Left lung (tissue), 4 donors: ENCODE measurements at regions not wholly inside any gene's neighbourhood (a gene's known extent, or its start where the extent isn't known, plus 50 kb on each side); places are given as distances from the start of the nearest gene placed in this dataset.

ENCODE experiments used
- ATAC-seq: fragments of 200-7000 bp; cut with Tn5 transposase; one replicate; pipeline ENCODE4 v1.9.1; 2020; ENCODE audit warnings: moderate library complexity
- DNase-seq, 4 donors: peaks; one replicate each; pipeline ENCODE4 v3.0.0-alpha.2; 2013 to 2020
- H3K27ac ChIP-seq, 2 donors: fragments of 200-600 bp; sonication (generic) in 1 of 2; one replicate each; pipeline versions ENCODE4 v1.5.0 to v1.8.0; 2020 to 2021
- H3K27me3 ChIP-seq, 2 donors: fragments of 200-600 bp; sonication (generic) in 1 of 2; one replicate each; pipeline versions ENCODE4 v1.5.0 to v1.8.0; 2020 to 2021
- H3K36me3 ChIP-seq, 2 donors: fragments of 200-600 bp; sonication (generic) in 1 of 2; one replicate each; pipeline versions ENCODE4 v1.5.0 to v1.8.0; 2020 to 2021
- H3K4me1 ChIP-seq, 2 donors: fragments of 200-600 bp; one replicate each; pipeline ENCODE4 v1.8.0; 2021
- H3K4me3 ChIP-seq, 2 donors: fragments of 200-600 bp; sonication (generic) in 1 of 2; one replicate each; pipeline versions ENCODE4 v1.5.0 to v1.8.0; 2020 to 2021; ENCODE audit warnings: mild to moderate bottlenecking in 1 of 2
- H3K9me3 ChIP-seq, 2 donors: fragments of 200-600 bp; sonication (generic) in 1 of 2; one replicate each; pipeline versions ENCODE4 v1.5.0 to v1.8.0; 2020 to 2021
- CTCF ChIP-seq, 2 donors: fragments of 200-600 bp; sonication (generic) in 1 of 2; IDR thresholded peaks; one replicate each; pipeline versions ENCODE4 v1.5.0 to v1.8.0; 2021; ENCODE audit warnings: antibody characterized with exemption in 2 of 2
- intact Hi-C, 2 donors: fragments of 100-400 bp; cut with DNase I; formaldehyde crosslinking; loops; one replicate each; pipeline versions ENCODE4 v1.11.2 to v1.14.2; 2022
- donor health status: DM: no; HTN: yes; CAD: no.
- donor health status: DM: no; HTN: no; CAD: no.

- DNase-seq (no peak), ATAC-seq (no peak)
- H3K4me3 ChIP-seq = no peak overlapping the region
- TF ChIP-seq CTCF (IDR thresholded peaks at IDR 0.05) = no peak
- no peaks in the 10 kb centered on the region for H3K27me3 ChIP-seq
- no peaks in the 10 kb centered on the region for H3K9me3 ChIP-seq
- intact Hi-C loops = no loop called here
- H3K27ac ChIP-seq = no peak overlapping the region
- H3K4me1 ChIP-seq = no peaks in the 10 kb centered on the region
- no peaks in the 10 kb centered on the region for H3K36me3 ChIP-seq
Measured at GRCh38 chr1:80221319-80221718, 1214.8 kb upstream of the ADGRL4 start.

GRCh38 chr1:80218112-80218511 is 1211.6 kb upstream of the ADGRL4 start:
- H3K27ac ChIP-seq = no peak overlapping the region
- no peak overlapping the region for H3K4me3 ChIP-seq
- no peaks in the 10 kb centered on the region for H3K4me1 ChIP-seq
- H3K36me3 ChIP-seq = no peaks in the 10 kb centered on the region
- ATAC-seq = peak; percentile 94
- intact Hi-C loops = no loop called here
- peak; percentile 8 to 21 for TF ChIP-seq CTCF (IDR thresholded peaks at IDR 0.05)
- no peaks in the 10 kb centered on the region for H3K9me3 ChIP-seq
- no peaks in the 10 kb centered on the region for H3K27me3 ChIP-seq
- DNase-seq = peak in 1 of 4 donors; percentile 8

- no peak overlapping the region for H3K27ac ChIP-seq
- no peaks in the 10 kb centered on the region for H3K9me3 ChIP-seq
- H3K36me3 ChIP-seq = no peaks in the 10 kb centered on the region
- intact Hi-C loops = no loop called here
- H3K27me3 ChIP-seq = no peaks in the 10 kb centered on the region
- ATAC-seq = peak; percentile 93
- peak in 2 of 4 donors; percentile 36 to 66 for DNase-seq
- no peak overlapping the region for H3K4me3 ChIP-seq
- no peaks in the 10 kb centered on the region for H3K4me1 ChIP-seq
- peak in 1 of 2 donors; percentile 48 for TF ChIP-seq CTCF (IDR thresholded peaks at IDR 0.05)
Measured at GRCh38 chr1:80217377-80217986, 1211.0 kb upstream of the ADGRL4 start.

- ATAC-seq (no peak), DNase-seq (no peak)
Measured at GRCh38 chr1:80214888-80215540, 1208.5 kb upstream of the ADGRL4 start.

More at GRCh38 chr1:80214888-80215540, 1208.5 kb upstream of the ADGRL4 start:
- Histone ChIP-seq H3K9me3 (no peaks in the 10 kb centered on the region), H3K4me3 (no peak overlapping the region), H3K27ac (no peak overlapping the region), H3K27me3 (no peaks in the 10 kb centered on the region), H3K36me3 (no peaks in the 10 kb centered on the region), H3K4me1 (no peaks in the 10 kb centered on the region)
- TF ChIP-seq CTCF (IDR thresholded peaks at IDR 0.05) = no peak
- intact Hi-C loops = no loop called here
